Nephron progenitor cell (in vitro differentiated cells): ENCODE measurements at regions not wholly inside any gene's neighbourhood (a gene's known extent, or its start where the extent isn't known, plus 50 kb on each side); places are given as distances from the start of the nearest gene placed in this dataset.

Experiments used
- DNase-seq: peaks from one replicate; pipeline ENCODE4 v3.0.0; 2021
- H3K27ac Mint-ChIP-seq: 2 replicates; pipeline ENCODE4 v1.8.0; 2021; ENCODE audit warnings: mild to moderate bottlenecking, moderate library complexity, mixed read lengths
- H3K27me3 Mint-ChIP-seq: 2 replicates; pipeline ENCODE4 v1.8.0; 2021; ENCODE audit warnings: mild to moderate bottlenecking, low read depth, mixed read lengths; ENCODE audit not compliant: poor library complexity
- H3K36me3 Mint-ChIP-seq: 2 replicates; pipeline ENCODE4 v1.8.0; 2021; ENCODE audit warnings: low read depth, mixed read lengths
- H3K4me1 Mint-ChIP-seq: 2 replicates; pipeline ENCODE4 v1.8.0; 2021; ENCODE audit warnings: mixed read lengths
- H3K4me3 Mint-ChIP-seq: 2 replicates; pipeline ENCODE4 v1.8.0; 2021; ENCODE audit warnings: mild to moderate bottlenecking, moderate library complexity, mixed read lengths
- H3K9me3 Mint-ChIP-seq: 2 replicates; pipeline ENCODE4 v1.8.0; 2021; ENCODE audit warnings: mild to moderate bottlenecking, moderate library complexity, mixed read lengths
- TF ChIP-seq, protein P1 (sequence below): fragments of 200-600 bp; sonication (generic); IDR thresholded peaks from 2 replicates; pipeline ENCODE4 v1.5.0; 2021; ENCODE audit warnings: antibody characterized with exemption

DNA sequence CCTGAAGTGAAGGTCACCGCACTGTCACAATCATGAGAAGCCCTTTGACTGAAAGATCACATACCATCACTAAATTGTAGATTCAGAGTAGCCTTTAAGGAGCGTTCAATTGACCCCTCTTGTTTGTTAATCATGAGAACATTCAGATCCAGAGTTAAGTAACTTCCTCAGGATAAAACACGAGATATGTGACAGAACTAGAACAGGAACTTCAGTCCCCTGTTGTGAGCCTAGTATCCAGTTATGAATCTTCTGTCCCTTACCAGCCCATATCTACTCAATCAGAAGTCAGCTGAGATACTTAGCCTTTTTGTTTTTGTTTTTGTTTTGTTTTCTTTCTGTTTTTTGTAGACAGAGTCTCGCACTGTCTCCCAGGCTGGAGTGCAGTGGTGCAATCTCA is 547.3 kb downstream of the DTWD2 start:
- Mint-ChIP-seq H3K4me1 (peaks cover 38% of the 10 kb centered on the region), H3K36me3 (no peaks in the 10 kb centered on the region), H3K4me3 (no peak overlapping the region), H3K9me3 (no peaks in the 10 kb centered on the region), H3K27ac (peak overlapping the region; percentile 31), H3K27me3 (no peaks in the 10 kb centered on the region)
- DNase-seq: no peak
- TF ChIP-seq, protein P1, sequence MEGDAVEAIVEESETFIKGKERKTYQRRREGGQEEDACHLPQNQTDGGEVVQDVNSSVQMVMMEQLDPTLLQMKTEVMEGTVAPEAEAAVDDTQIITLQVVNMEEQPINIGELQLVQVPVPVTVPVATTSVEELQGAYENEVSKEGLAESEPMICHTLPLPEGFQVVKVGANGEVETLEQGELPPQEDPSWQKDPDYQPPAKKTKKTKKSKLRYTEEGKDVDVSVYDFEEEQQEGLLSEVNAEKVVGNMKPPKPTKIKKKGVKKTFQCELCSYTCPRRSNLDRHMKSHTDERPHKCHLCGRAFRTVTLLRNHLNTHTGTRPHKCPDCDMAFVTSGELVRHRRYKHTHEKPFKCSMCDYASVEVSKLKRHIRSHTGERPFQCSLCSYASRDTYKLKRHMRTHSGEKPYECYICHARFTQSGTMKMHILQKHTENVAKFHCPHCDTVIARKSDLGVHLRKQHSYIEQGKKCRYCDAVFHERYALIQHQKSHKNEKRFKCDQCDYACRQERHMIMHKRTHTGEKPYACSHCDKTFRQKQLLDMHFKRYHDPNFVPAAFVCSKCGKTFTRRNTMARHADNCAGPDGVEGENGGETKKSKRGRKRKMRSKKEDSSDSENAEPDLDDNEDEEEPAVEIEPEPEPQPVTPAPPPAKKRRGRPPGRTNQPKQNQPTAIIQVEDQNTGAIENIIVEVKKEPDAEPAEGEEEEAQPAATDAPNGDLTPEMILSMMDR: no peak

DNA sequence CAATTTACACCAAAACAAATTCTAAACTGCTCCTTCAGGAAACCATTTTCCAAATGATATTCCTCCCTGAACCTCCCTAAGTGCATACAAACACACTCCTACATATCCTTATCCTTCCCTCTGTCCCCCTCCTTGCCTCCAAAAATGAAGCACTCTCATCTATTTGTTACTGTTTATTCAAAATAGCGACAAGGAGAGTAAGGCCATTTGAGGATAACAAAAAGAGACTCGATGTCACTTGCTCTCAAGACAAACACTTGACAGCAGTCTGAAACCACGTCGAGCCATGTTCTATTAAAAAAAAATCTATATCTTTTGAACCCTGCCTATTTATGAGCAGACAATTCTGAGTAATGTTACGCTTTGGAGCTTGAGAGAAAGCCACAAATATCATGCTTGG is 547.9 kb downstream of the DTWD2 start:
- Mint-ChIP-seq H3K27ac (peak overlapping the region; percentile 31), H3K36me3 (no peaks in the 10 kb centered on the region)
- TF ChIP-seq, protein P1: no peak

DNA sequence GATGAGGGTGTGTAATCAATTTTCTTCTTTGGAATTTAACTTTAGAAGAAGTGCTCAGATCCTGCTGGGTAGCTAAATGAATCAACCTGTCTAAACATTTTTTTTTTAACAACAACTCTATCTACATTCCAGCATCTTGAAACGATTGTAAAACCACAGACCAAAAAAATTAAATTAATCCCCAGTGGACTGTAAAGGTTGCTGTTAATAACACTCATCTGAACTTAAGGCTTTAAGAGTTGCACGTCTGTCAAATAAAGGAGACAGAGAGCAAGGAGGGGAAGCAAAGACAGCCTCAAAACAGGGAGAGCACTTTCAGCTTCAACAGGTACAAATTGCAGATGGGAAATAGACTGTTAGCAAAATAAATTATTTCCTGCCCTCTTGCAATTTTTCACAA is 548.5 kb downstream of the DTWD2 start:
- TF ChIP-seq, protein P1: no peak
- no peaks in the 10 kb centered on the region for H3K36me3 Mint-ChIP-seq
- no peak for DNase-seq
- H3K27ac Mint-ChIP-seq: peak overlapping the region; percentile 27
- H3K9me3 Mint-ChIP-seq: no peaks in the 10 kb centered on the region
- no peaks in the 10 kb centered on the region for H3K27me3 Mint-ChIP-seq
- no peak overlapping the region for H3K4me3 Mint-ChIP-seq
- peaks cover 32% of the 10 kb centered on the region for H3K4me1 Mint-ChIP-seq

More for the DNA sequence above, 547.9 kb downstream of the DTWD2 start:
- H3K9me3 Mint-ChIP-seq: no peaks in the 10 kb centered on the region
- peaks cover 38% of the 10 kb centered on the region for H3K4me1 Mint-ChIP-seq
- no peak for DNase-seq
- no peaks in the 10 kb centered on the region for H3K27me3 Mint-ChIP-seq
- no peak overlapping the region for H3K4me3 Mint-ChIP-seq

DNA sequence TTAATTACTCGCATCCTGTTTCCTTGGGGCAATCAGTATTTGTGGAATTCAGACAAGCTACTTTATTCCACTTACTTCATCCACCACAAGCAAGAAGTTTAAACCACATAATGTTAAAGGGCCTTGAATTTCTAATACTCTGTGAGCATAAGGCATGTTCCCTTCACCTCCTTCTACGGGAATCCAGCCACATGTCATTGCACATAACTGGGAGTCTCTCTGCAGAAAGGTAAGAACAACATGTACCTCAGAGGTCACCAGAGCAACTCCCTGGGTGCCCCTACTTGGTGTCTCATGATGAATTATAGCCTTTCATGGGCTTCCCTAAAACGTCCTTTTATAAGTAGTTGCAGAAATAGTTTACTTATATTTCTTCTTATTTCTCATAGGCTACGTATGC is 553.2 kb downstream of the DTWD2 start:
- Mint-ChIP-seq H3K27me3 (no peaks in the 10 kb centered on the region), H3K4me3 (no peak overlapping the region), H3K9me3 (no peaks in the 10 kb centered on the region), H3K36me3 (no peaks in the 10 kb centered on the region), H3K27ac (no peak overlapping the region), H3K4me1 (peaks cover 11% of the 10 kb centered on the region)
- DNase-seq: no peak
- TF ChIP-seq, protein P1: no peak

GRCh38 chr5:118434522-118434921 is 553.8 kb downstream of the DTWD2 start:
- Mint-ChIP-seq H3K9me3 (no peaks in the 10 kb centered on the region), H3K4me3 (no peak overlapping the region), H3K4me1 (peaks cover 5% of the 10 kb centered on the region), H3K27ac (no peak overlapping the region), H3K27me3 (no peaks in the 10 kb centered on the region), H3K36me3 (no peaks in the 10 kb centered on the region)
- no peak for DNase-seq
- TF ChIP-seq, protein P1: no peak

GRCh38 chr5:118430076-118430475 is 558.3 kb downstream of the DTWD2 start:
- no peak for DNase-seq
- peaks cover 4% of the 10 kb centered on the region for H3K36me3 Mint-ChIP-seq
- no peaks in the 10 kb centered on the region for H3K4me1 Mint-ChIP-seq
- no peaks in the 10 kb centered on the region for H3K27me3 Mint-ChIP-seq
- peaks cover 15% of the 10 kb centered on the region for H3K9me3 Mint-ChIP-seq
- no peak overlapping the region for H3K27ac Mint-ChIP-seq
- TF ChIP-seq, protein P1: no peak
- H3K4me3 Mint-ChIP-seq: no peak overlapping the region
